ENCODE measurements at regions not wholly inside any gene's neighbourhood (a gene's known extent, or its start where the extent isn't known, plus 50 kb on each side); places are given as distances from the start of the nearest gene placed in this dataset.

DNA sequence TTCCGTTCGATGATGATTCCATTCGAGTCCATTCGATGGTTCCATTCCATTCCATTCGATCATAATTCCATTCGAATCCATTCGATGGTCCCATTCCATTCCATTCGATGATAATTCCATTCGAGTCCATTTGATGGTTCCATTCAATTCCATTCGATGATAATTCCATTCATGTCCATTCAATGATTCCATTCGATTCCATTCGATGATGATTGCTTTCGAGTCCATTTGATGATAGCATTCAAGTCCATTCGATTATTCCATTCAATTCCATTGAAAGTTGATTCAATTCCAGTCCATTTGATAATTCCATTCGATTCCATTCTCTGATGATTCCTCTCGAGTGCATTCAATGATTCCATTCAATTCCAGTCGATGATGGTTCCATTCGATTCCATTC lies 3895.3 kb downstream of the SRGAP2C start:
- H3K4me1 Mint-ChIP-seq (ENCODE audit: low read depth, unreplicated experiment): no peaks in the 10 kb centered on the region
- H3K4me3 Mint-ChIP-seq (ENCODE audit: unreplicated experiment): no peak overlapping the region
- no peak overlapping the region for H3K27ac Mint-ChIP-seq (ENCODE audit: unreplicated experiment)
- peaks cover 21% of the 10 kb centered on the region for H3K27me3 Mint-ChIP-seq (ENCODE audit: unreplicated experiment)
- TF ChIP-seq, protein P1, sequence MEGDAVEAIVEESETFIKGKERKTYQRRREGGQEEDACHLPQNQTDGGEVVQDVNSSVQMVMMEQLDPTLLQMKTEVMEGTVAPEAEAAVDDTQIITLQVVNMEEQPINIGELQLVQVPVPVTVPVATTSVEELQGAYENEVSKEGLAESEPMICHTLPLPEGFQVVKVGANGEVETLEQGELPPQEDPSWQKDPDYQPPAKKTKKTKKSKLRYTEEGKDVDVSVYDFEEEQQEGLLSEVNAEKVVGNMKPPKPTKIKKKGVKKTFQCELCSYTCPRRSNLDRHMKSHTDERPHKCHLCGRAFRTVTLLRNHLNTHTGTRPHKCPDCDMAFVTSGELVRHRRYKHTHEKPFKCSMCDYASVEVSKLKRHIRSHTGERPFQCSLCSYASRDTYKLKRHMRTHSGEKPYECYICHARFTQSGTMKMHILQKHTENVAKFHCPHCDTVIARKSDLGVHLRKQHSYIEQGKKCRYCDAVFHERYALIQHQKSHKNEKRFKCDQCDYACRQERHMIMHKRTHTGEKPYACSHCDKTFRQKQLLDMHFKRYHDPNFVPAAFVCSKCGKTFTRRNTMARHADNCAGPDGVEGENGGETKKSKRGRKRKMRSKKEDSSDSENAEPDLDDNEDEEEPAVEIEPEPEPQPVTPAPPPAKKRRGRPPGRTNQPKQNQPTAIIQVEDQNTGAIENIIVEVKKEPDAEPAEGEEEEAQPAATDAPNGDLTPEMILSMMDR (IDR thresholded peaks at IDR 0.05; ENCODE audit: partially characterized antibody, unreplicated experiment): no peak
- H3K36me3 Mint-ChIP-seq (ENCODE audit: unreplicated experiment): peaks cover 21% of the 10 kb centered on the region
- H3K9me3 Mint-ChIP-seq (ENCODE audit: unreplicated experiment): peaks cover 51% of the 10 kb centered on the region
- no peak for DNase-seq

DNA sequence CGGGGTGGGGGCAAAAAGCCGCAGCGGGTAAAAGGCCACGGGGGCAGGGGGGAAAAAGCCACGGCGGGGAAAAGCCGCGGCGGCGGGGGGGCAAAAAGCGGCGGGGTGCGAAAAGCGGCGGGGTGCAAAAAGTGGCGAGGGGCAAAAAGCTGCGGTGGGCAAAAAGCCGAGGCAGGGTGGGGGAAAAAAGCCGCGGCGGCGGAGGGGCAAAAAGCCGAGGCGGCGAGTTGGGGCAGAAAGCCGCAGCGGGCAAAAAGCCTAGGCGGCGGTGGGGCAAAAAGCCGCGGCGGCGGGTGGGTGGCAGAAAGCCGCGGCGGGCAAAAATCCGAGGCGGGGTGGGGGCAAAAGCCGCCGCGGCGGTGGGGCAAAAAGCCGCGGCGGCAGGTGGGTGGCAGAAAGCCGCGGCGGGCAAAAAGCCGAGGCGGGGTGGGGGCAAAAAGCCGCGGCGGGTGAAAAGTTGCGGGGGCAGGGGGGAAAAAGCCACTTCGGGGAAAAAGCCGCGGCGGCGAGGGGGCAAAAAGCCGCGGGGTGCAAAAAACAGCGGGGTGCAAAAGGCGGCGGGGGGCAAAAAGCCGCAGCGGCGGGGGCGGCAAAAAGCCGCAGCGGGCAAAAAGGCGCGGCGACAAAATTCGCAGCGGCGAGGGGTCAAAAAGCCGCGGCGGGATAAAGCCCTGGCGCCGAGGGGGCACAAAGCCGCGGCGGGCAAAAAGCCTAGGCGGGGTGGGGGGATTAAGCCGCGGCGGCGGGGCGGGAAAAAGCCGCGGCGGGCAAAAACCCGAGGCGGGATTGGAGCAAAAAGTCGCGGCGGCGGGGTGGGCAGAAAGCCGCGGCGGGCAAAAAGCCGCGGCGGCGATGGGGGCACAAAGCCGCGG lies 3901.2 kb downstream of the SRGAP2C start:
- H3K36me3 Mint-ChIP-seq (ENCODE audit: unreplicated experiment): peaks cover 22% of the 10 kb centered on the region
- H3K4me1 Mint-ChIP-seq (ENCODE audit: low read depth, unreplicated experiment): no peaks in the 10 kb centered on the region
- TF ChIP-seq, protein P1 (IDR thresholded peaks at IDR 0.05; ENCODE audit: partially characterized antibody, unreplicated experiment): no peak
- DNase-seq: no peak
- H3K27ac Mint-ChIP-seq (ENCODE audit: unreplicated experiment): no peak overlapping the region
- H3K27me3 Mint-ChIP-seq (ENCODE audit: unreplicated experiment): peaks cover 22% of the 10 kb centered on the region
- H3K9me3 Mint-ChIP-seq (ENCODE audit: unreplicated experiment): peaks cover 37% of the 10 kb centered on the region
- H3K4me3 Mint-ChIP-seq (ENCODE audit: unreplicated experiment): no peak overlapping the region

DNA sequence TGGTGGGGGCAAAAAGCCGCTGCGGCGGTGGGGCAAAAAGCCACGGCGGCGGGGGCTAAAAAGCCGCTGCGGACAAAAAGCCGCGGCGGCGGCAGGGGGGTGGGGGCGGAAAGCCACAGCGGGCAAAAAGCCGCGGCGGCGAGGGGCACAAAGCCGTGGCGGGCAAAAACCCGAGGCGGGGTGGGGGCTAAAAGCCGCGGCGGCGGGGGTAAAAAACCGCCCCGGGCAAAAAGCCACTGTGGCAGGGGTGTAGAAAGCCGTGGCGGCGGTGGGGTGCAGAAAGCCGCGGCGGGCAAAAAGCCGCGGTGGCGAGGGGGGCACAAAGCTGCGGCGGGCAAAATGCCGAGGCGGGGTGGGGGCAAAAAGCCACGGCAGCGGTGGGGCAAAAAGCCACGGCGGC lies 3901.8 kb downstream of the SRGAP2C start:
- Mint-ChIP-seq H3K36me3 (ENCODE audit: unreplicated experiment) (peaks cover 19% of the 10 kb centered on the region), H3K27ac (ENCODE audit: unreplicated experiment) (no peak overlapping the region), H3K4me1 (ENCODE audit: low read depth, unreplicated experiment) (no peaks in the 10 kb centered on the region), H3K27me3 (ENCODE audit: unreplicated experiment) (peaks cover 20% of the 10 kb centered on the region), H3K9me3 (ENCODE audit: unreplicated experiment) (peaks cover 33% of the 10 kb centered on the region), H3K4me3 (ENCODE audit: unreplicated experiment) (no peak overlapping the region)
- TF ChIP-seq, protein P1 (IDR thresholded peaks at IDR 0.05; ENCODE audit: partially characterized antibody, unreplicated experiment): no peak
- no peak for DNase-seq

DNA sequence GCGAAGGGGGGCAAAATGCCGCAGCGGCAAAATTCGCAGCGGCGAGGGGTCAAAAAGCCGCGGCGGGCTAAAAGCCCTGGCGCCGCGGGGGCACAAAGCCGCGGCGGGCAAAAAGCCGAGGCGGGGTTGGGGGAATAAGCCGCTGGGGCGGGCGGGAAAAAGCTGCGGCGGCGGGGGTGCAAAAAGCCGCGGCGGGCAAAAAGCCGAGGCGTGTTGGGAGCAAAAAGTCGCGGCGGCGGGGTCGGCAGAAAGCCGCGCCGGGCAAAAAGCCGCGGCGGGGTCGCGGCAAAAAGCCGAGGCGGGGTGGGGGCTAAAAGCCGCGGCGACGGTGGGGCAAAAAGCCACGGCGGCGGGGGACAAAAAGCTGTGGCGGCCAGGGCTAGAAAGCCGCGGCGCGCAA lies 3902.5 kb downstream of the SRGAP2C start:
- H3K9me3 Mint-ChIP-seq (ENCODE audit: unreplicated experiment): peaks cover 29% of the 10 kb centered on the region
- H3K36me3 Mint-ChIP-seq (ENCODE audit: unreplicated experiment): peaks cover 19% of the 10 kb centered on the region
- H3K4me1 Mint-ChIP-seq (ENCODE audit: low read depth, unreplicated experiment): no peaks in the 10 kb centered on the region
- TF ChIP-seq, protein P1 (IDR thresholded peaks at IDR 0.05; ENCODE audit: partially characterized antibody, unreplicated experiment): no peak
- H3K27ac Mint-ChIP-seq (ENCODE audit: unreplicated experiment): no peak overlapping the region
- H3K4me3 Mint-ChIP-seq (ENCODE audit: unreplicated experiment): no peak overlapping the region
- DNase-seq: no peak
- peaks cover 18% of the 10 kb centered on the region for H3K27me3 Mint-ChIP-seq (ENCODE audit: unreplicated experiment)

DNA sequence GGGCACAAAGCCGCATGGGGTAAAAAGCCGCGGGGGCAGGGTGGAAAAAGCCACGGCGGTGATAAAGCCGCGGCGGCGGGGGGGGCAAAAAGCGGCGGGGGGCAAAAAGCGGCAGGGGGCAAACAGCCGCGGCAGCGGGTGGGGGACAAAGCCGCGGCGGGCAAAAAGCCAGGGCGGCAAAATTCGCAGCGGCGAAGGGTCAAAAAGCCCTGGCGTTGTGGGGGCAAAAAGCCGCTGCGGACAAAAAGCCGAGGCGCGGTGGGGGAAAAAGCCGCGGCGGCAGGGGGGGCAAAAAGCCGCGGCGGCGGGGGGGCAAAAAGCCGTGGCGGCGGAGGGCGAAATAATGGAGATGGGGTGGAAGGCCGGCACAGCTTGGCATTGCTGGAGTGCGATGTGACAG lies 3902.9 kb downstream of the SRGAP2C start:
- H3K4me3 Mint-ChIP-seq (ENCODE audit: unreplicated experiment): no peak overlapping the region
- no peaks in the 10 kb centered on the region for H3K4me1 Mint-ChIP-seq (ENCODE audit: low read depth, unreplicated experiment)
- TF ChIP-seq, protein P1 (IDR thresholded peaks at IDR 0.05; ENCODE audit: partially characterized antibody, unreplicated experiment): no peak
- peaks cover 17% of the 10 kb centered on the region for H3K27me3 Mint-ChIP-seq (ENCODE audit: unreplicated experiment)
- H3K36me3 Mint-ChIP-seq (ENCODE audit: unreplicated experiment): peaks cover 19% of the 10 kb centered on the region
- H3K9me3 Mint-ChIP-seq (ENCODE audit: unreplicated experiment): peaks cover 25% of the 10 kb centered on the region
- H3K27ac Mint-ChIP-seq (ENCODE audit: unreplicated experiment): no peak overlapping the region
- no peak for DNase-seq
